RWPE2 (cell line): ENCODE measurements at regions not wholly inside any gene's neighbourhood (a gene's known extent, or its start where the extent isn't known, plus 50 kb on each side); places are given as distances from the start of the nearest gene placed in this dataset.

Experiments used
- ATAC-seq: fragments of 200-7000 bp; cut with Tn5 transposase; 3 replicates; pipeline ENCODE4 v1.9.1; 2021; ENCODE audit warnings: low read depth
- DNase-seq: peaks from one replicate; pipeline ENCODE4 v3.0.0-alpha.2; 2020; ENCODE audit warnings: low spot score
- H3K27ac ChIP-seq: fragments of 450-650 bp; 2 replicates; pipeline ENCODE4 v1.5.1; 2017; ENCODE audit warnings: mild to moderate bottlenecking; ENCODE audit not compliant: poor library complexity, severe bottlenecking
- H3K27me3 ChIP-seq: fragments of 250-450 bp; sonication (Bioruptor Pico); 2 replicates; pipeline ENCODE4 v1.5.1; 2021; ENCODE audit warnings: mild to moderate bottlenecking, moderate library complexity; ENCODE audit not compliant: insufficient read depth, poor library complexity, severe bottlenecking
- H3K36me3 ChIP-seq: fragments of 250-450 bp; sonication (Bioruptor Pico); 2 replicates; pipeline ENCODE4 v1.5.1; 2020; ENCODE audit warnings: low read depth, mild to moderate bottlenecking, moderate library complexity
- H3K4me1 ChIP-seq: fragments of 250-450 bp; sonication (Bioruptor Pico); 2 replicates; pipeline ENCODE4 v1.5.1; 2021; ENCODE audit warnings: mild to moderate bottlenecking, moderate library complexity; ENCODE audit not compliant: insufficient read depth, poor library complexity, severe bottlenecking
- H3K4me3 ChIP-seq: fragments of 250-450 bp; sonication (Bioruptor Pico); 2 replicates; pipeline ENCODE4 v1.5.1; 2021; ENCODE audit warnings: mild to moderate bottlenecking, moderate library complexity; ENCODE audit not compliant: severe bottlenecking
- H3K9me3 ChIP-seq: fragments of 250-450 bp; sonication (Bioruptor Pico); 2 replicates; pipeline ENCODE4 v1.5.1; 2021; ENCODE audit warnings: mild to moderate bottlenecking, moderate library complexity; ENCODE audit not compliant: severe bottlenecking
- CTCF ChIP-seq: fragments of 450-650 bp; IDR thresholded peaks from one replicate; pipeline ENCODE4 v1.5.1; 2017; ENCODE audit warnings: mild to moderate bottlenecking, moderate library complexity; ENCODE audit not compliant: poor library complexity, severe bottlenecking

- peaks cover 12% of the 10 kb centered on the region for H3K4me1 ChIP-seq
- ATAC-seq (no peak), DNase-seq (no peak)
- H3K9me3 ChIP-seq, result no peaks in the 10 kb centered on the region
- no peak overlapping the region for H3K4me3 ChIP-seq
- no peak overlapping the region for H3K27ac ChIP-seq
- no peaks in the 10 kb centered on the region for H3K36me3 ChIP-seq
- H3K27me3 ChIP-seq, result no peaks in the 10 kb centered on the region
- TF ChIP-seq CTCF, result no peak
These were observed 248.2 kb downstream of the HNMT start for GRCh38 chr2:138212434-138212833.

- Histone ChIP-seq H3K4me3 (no peak overlapping the region), H3K27me3 (no peaks in the 10 kb centered on the region), H3K4me1 (peaks cover 12% of the 10 kb centered on the region), H3K9me3 (no peaks in the 10 kb centered on the region), H3K36me3 (no peaks in the 10 kb centered on the region), H3K27ac (no peak overlapping the region)
- DNase-seq (no peak), ATAC-seq (no peak)
- no peak for TF ChIP-seq CTCF
These were observed 248.8 kb downstream of the HNMT start for GRCh38 chr2:138213084-138213483.

GRCh38 chr2:138213624-138214023, 249.4 kb downstream of the HNMT start:
- Histone ChIP-seq H3K27ac (no peak overlapping the region), H3K36me3 (no peaks in the 10 kb centered on the region), H3K4me1 (peaks cover 8% of the 10 kb centered on the region), H3K27me3 (no peaks in the 10 kb centered on the region), H3K4me3 (no peak overlapping the region), H3K9me3 (no peaks in the 10 kb centered on the region)
- DNase-seq (no peak), ATAC-seq (no peak)
- no peak for TF ChIP-seq CTCF

GRCh38 chr2:138215958-138216357, 251.7 kb downstream of the HNMT start:
- Histone ChIP-seq H3K9me3 (no peaks in the 10 kb centered on the region), H3K36me3 (no peaks in the 10 kb centered on the region), H3K27ac (no peak overlapping the region), H3K4me3 (no peak overlapping the region), H3K4me1 (no peaks in the 10 kb centered on the region), H3K27me3 (no peaks in the 10 kb centered on the region)
- no peak for TF ChIP-seq CTCF
- DNase-seq, result no peak
- ATAC-seq, result no peak

- peaks cover under 1% of the 10 kb centered on the region for H3K4me1 ChIP-seq
- H3K27me3 ChIP-seq, result no peaks in the 10 kb centered on the region
- no peaks in the 10 kb centered on the region for H3K36me3 ChIP-seq
- no peak overlapping the region for H3K27ac ChIP-seq
- no peak overlapping the region for H3K4me3 ChIP-seq
- no peaks in the 10 kb centered on the region for H3K9me3 ChIP-seq
- TF ChIP-seq CTCF, result no peak
- DNase-seq, result no peak
- no peak for ATAC-seq
These were observed 253.7 kb downstream of the HNMT start for GRCh38 chr2:138217975-138218374.
